Uterus (tissue), 3 donors: ENCODE measurements at regions not wholly inside any gene's neighbourhood (a gene's known extent, or its start where the extent isn't known, plus 50 kb on each side); places are given as distances from the start of the nearest gene placed in this dataset.
"Not testable (repeated sequence)": the region's sequence is repeated elsewhere in the genome, so short reads cannot be mapped to it uniquely, and the experiment has no call there.

Source experiments
- DNase-seq, 2 donors: peaks; one replicate each; pipeline ENCODE4 v3.0.0-alpha.2; 2019 to 2020
- H3K27ac ChIP-seq, 2 donors: fragments of 200-600 bp; sonication (generic); 1 replicate in 1 of 2; 2 replicates in 1 of 2; pipeline ENCODE4 v1.5.1; 2016 to 2018
- H3K27me3 ChIP-seq, 2 donors: fragments of 200-600 bp; sonication (generic); one replicate each; pipeline ENCODE4 v1.5.1; 2018 to 2019; ENCODE audit warnings: control low read depth in 1 of 2
- H3K36me3 ChIP-seq, 2 donors: fragments of 200-600 bp; sonication (generic); one replicate each; pipeline ENCODE4 v1.5.1; 2019; ENCODE audit warnings: control low read depth in 1 of 2
- H3K4me1 ChIP-seq, 2 donors: fragments of 200-600 bp; sonication (generic); one replicate each; pipeline ENCODE4 v1.5.1; 2018 to 2019; ENCODE audit warnings: control low read depth in 1 of 2
- H3K4me3 ChIP-seq, 2 donors: fragments of 200-600 bp; sonication (generic); 1 replicate in 1 of 2; 2 replicates in 1 of 2; pipeline ENCODE4 v1.5.1; 2018 to 2019; ENCODE audit warnings: mild to moderate bottlenecking in 1 of 2
- H3K9me3 ChIP-seq, 2 donors: fragments of 200-600 bp; sonication (generic); one replicate each; pipeline ENCODE4 v1.5.1; 2019; ENCODE audit warnings: control low read depth in 1 of 2
- POLR2A ChIP-seq, 2 donors: fragments of 450-650 bp; IDR thresholded peaks; one replicate each; pipeline ENCODE4 v1.6.1; 2016; ENCODE audit warnings: antibody characterized with exemption in 2 of 2, mild to moderate bottlenecking in 1 of 2, moderate library complexity in 1 of 2
- intact Hi-C: fragments of 100-400 bp; cut with DNase I; formaldehyde crosslinking; loops from one replicate; pipeline ENCODE4 v1.15.1; 2023; ENCODE audit warnings: low total_unique reads
- TF ChIP-seq, protein P1 (sequence below), 4 experiments: fragments of 200-600 bp in 2 of 4; fragments of 450-650 bp in 2 of 4; sonication (generic) in 2 of 4; IDR thresholded peaks; one replicate each; pipeline ENCODE4 v1.5.1; 2016 to 2019; ENCODE audit warnings: antibody characterized with exemption in 4 of 4, mild to moderate bottlenecking in 2 of 4, moderate library complexity in 1 of 4
- donor health status: DM: yes; HTN: yes; CAD: no.

DNA sequence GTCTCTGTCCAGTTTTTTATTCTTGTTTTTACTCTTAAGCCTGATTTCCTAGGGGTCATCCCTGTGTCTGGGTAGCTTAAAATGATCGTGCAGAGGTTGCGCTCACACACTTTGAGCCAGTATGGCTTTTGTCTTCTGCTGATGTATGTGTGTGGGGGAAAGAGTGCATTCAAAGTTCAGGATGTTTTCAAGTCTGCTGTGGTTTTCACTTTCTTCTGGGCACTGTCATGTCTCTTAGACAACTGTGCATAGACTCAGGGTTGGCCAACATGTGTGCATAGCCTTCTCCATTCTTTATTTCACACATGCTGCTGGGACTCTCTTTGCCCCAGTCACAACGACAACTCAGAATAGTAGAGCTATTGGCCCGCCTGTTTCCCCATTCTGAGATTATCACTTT is 139.1 kb downstream of the WNT7A start:
- Histone ChIP-seq H3K27ac (no peak overlapping the region), H3K27me3 (no peaks in the 10 kb centered on the region), H3K4me3 (no peak overlapping the region), H3K4me1 (no peaks in the 10 kb centered on the region), H3K36me3 (no peaks in the 10 kb centered on the region), H3K9me3 (peaks cover 0 to 4% of the 10 kb centered on the region in 2 donors)
- TF ChIP-seq, protein P1, sequence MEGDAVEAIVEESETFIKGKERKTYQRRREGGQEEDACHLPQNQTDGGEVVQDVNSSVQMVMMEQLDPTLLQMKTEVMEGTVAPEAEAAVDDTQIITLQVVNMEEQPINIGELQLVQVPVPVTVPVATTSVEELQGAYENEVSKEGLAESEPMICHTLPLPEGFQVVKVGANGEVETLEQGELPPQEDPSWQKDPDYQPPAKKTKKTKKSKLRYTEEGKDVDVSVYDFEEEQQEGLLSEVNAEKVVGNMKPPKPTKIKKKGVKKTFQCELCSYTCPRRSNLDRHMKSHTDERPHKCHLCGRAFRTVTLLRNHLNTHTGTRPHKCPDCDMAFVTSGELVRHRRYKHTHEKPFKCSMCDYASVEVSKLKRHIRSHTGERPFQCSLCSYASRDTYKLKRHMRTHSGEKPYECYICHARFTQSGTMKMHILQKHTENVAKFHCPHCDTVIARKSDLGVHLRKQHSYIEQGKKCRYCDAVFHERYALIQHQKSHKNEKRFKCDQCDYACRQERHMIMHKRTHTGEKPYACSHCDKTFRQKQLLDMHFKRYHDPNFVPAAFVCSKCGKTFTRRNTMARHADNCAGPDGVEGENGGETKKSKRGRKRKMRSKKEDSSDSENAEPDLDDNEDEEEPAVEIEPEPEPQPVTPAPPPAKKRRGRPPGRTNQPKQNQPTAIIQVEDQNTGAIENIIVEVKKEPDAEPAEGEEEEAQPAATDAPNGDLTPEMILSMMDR (IDR thresholded peaks at IDR 0.05) = no peak
- TF ChIP-seq POLR2A (IDR thresholded peaks at IDR 0.05) = no peak
- intact Hi-C loops = no loop called here
- no peak for DNase-seq

DNA sequence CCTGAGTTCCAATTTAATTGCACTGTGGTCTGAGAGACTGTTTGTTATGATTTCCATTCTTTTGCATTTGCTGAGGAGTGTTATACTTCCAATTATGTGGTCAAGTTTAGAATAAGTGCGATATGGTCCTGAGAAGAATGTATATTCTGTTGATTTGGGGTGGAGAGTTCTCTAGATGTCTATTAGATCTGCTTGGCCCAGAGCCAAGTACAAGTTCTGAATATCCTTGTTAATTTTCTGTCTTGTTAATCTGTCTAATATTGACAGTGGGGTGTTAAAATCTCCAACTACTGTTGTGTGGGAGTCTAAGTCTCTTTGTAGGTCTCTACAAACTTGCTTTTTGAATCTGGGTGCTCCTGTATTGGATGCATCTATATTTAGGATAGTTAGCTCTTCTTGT is 146.1 kb downstream of the WNT7A start:
- H3K27me3 ChIP-seq, intact Hi-C loops, H3K27ac ChIP-seq, H3K9me3 ChIP-seq, H3K36me3 ChIP-seq, DNase-seq, H3K4me3 ChIP-seq, H3K4me1 ChIP-seq: not testable (repeated sequence)

DNA sequence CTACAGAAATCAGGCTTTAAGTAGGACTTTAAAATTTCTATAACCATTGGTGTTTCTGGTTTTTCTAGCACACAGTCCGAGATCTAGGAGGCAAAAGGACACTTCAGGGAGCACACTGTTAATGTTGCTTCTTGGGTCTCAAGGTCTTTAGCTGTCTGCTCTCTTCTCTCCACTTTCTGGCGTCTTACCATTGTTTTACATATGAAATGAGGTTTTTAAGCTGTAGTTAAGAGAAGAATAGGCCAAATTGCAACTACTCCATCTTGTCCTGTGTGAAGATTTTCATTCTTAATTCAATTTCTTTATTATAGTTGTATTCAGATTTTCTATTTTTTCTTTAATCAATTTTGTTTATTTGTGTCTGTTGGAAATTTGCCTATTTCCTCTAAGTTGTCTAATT is 151.4 kb downstream of the WNT7A start:
- no peak for DNase-seq
- Histone ChIP-seq H3K9me3 (no peaks in the 10 kb centered on the region), H3K27ac (no peak overlapping the region), H3K4me3 (no peak overlapping the region), H3K4me1 (no peaks in the 10 kb centered on the region), H3K36me3 (no peaks in the 10 kb centered on the region), H3K27me3 (no peaks in the 10 kb centered on the region)
- TF ChIP-seq, protein P1 (IDR thresholded peaks at IDR 0.05) = no peak
- TF ChIP-seq POLR2A (IDR thresholded peaks at IDR 0.05) = no peak
- intact Hi-C loops = no loop called here

DNA sequence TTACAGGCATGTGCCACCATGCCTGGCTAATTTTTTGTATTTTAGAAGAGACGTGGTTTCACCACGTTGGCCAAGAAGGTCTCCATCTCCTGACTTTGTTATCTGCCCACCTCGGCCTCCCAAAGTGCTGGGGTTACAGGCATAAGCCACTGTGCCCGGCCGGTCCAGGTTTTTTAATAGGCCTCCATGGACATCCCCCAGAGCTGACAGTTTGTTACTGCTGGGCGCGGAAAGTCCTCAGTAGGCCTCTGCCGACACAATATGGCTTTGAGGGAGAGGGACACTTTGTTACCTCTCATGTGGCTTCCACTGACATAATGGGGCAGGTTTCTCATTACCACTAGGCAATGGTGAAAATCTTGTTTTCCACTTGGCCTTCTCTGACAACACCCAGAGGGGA is 152.0 kb downstream of the WNT7A start:
- H3K27me3 ChIP-seq = no peaks in the 10 kb centered on the region
- TF ChIP-seq, protein P1 (IDR thresholded peaks at IDR 0.05) = no peak
- TF ChIP-seq POLR2A (IDR thresholded peaks at IDR 0.05) = no peak
- H3K4me1 ChIP-seq = no peaks in the 10 kb centered on the region
- H3K9me3 ChIP-seq = no peaks in the 10 kb centered on the region
- H3K36me3 ChIP-seq = no peaks in the 10 kb centered on the region
- H3K4me3 ChIP-seq = no peak overlapping the region
- intact Hi-C loops = no loop called here
- no peak overlapping the region for H3K27ac ChIP-seq
- DNase-seq = no peak

DNA sequence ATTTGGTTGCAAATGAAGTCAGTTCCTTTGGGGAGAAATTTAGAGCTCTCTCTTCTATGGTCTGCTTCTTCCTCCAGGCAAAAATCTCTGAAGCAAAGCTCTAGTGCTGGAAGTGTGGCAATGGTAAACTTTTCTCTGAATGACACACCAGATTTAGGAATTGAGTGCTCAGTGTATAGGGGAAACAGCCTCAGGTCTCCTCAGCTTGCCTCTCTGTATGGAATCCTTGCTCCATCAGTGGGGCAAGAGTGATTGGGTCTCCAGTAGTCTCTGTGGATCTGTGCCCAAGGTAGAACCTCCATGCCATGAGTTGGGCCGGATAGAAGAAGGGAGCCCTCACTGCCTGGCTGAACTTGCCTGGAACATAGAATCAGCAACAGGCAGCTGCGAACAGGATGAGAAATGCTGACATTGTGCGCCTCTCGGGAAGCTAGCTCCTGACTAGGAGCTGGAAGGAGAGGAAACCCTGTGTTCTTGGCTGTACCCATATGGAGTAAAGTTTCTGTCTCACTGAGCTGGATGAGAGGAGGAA is 156.1 kb downstream of the WNT7A start:
- no peaks in the 10 kb centered on the region for H3K36me3 ChIP-seq
- H3K4me1 ChIP-seq = no peaks in the 10 kb centered on the region
- no peaks in the 10 kb centered on the region for H3K27me3 ChIP-seq
- DNase-seq = no peak
- H3K27ac ChIP-seq = no peak overlapping the region
- no peaks in the 10 kb centered on the region for H3K9me3 ChIP-seq
- H3K4me3 ChIP-seq = no peak overlapping the region
- intact Hi-C loops = no loop called here
- TF ChIP-seq, protein P1 (IDR thresholded peaks at IDR 0.05) = no peak
- no peak for TF ChIP-seq POLR2A (IDR thresholded peaks at IDR 0.05)

DNA sequence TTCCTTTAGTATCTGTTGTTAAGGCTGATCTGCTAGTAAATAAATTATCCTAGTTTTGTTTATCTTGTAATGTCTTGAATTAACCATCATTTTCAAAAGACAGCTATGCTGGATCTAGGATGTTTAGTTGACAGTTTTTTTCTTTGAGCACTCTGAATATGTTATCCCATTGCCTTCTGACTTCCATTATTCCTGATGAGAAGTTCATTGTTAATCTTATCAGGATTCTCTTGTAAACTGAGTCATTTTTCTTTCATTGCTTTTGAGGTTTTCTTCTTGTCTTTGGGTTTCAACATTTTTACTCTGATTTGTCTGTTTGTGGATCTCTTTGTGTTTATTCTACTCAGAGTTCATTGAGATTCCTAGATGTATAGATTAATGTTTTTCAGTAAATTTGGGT is 157.7 kb downstream of the WNT7A start:
- no peak for TF ChIP-seq POLR2A (IDR thresholded peaks at IDR 0.05)
- TF ChIP-seq, protein P1 (IDR thresholded peaks at IDR 0.05) = no peak
- Histone ChIP-seq H3K27me3 (no peaks in the 10 kb centered on the region), H3K27ac (no peak overlapping the region), H3K36me3 (no peaks in the 10 kb centered on the region), H3K9me3 (no peaks in the 10 kb centered on the region), H3K4me3 (no peak overlapping the region), H3K4me1 (no peaks in the 10 kb centered on the region)
- DNase-seq = no peak
- intact Hi-C loops = no loop called here
